IMR-90 (cell line): ENCODE measurements at regions not wholly inside any gene's neighbourhood (a gene's known extent, or its start where the extent isn't known, plus 50 kb on each side); places are given as distances from the start of the nearest gene placed in this dataset.

Source experiments
- MAFK ChIP-seq: IDR thresholded peaks from 2 replicates; pipeline ENCODE4 v1.6.1; 2012; ENCODE audit warnings: low read depth, low read length, improper control_type of control experiment
- MXI1 ChIP-seq: IDR thresholded peaks from 2 replicates; pipeline ENCODE4 v1.6.1; 2012; ENCODE audit warnings: low read depth, mild to moderate bottlenecking, low read length, moderate library complexity, borderline replicate concordance
- RFX5 ChIP-seq: IDR thresholded peaks from 2 replicates; pipeline ENCODE4 v1.8.0; 2012; ENCODE audit warnings: low read depth, mild to moderate bottlenecking, low read length, moderate library complexity
- TF ChIP-seq, protein P1 (sequence below): conservative IDR thresholded peaks from 2 replicates; pipeline ENCODE4 v1.5.1; 2012; ENCODE audit warnings: mild to moderate bottlenecking, low read depth, low read length, improper control_type of control experiment

DNA sequence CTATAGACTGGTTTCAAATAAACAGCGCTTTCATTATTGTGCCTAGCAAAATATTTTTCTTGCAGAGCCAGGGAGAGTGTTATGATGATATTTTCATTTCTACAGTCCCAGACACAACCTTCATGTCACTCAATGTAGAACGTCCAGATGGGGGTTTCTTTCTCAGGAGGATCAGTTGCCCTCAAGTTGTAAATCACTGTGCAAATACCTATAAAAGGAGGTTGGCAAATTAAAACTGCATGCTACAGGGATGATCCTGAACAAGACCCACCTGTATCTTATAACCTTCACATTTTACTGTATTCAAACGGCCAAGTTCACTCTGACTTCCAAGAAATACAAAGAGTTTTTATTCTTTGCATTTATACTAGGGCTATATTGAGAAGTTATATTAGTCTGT is 486.0 kb downstream of the EDEM1 start:
- TF ChIP-seq RFX5 = no peak
- TF ChIP-seq MAFK = no peak
- TF ChIP-seq MXI1 = no peak
- TF ChIP-seq, protein P1, sequence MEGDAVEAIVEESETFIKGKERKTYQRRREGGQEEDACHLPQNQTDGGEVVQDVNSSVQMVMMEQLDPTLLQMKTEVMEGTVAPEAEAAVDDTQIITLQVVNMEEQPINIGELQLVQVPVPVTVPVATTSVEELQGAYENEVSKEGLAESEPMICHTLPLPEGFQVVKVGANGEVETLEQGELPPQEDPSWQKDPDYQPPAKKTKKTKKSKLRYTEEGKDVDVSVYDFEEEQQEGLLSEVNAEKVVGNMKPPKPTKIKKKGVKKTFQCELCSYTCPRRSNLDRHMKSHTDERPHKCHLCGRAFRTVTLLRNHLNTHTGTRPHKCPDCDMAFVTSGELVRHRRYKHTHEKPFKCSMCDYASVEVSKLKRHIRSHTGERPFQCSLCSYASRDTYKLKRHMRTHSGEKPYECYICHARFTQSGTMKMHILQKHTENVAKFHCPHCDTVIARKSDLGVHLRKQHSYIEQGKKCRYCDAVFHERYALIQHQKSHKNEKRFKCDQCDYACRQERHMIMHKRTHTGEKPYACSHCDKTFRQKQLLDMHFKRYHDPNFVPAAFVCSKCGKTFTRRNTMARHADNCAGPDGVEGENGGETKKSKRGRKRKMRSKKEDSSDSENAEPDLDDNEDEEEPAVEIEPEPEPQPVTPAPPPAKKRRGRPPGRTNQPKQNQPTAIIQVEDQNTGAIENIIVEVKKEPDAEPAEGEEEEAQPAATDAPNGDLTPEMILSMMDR = no peak
